ENCODE measurements at regions not wholly inside any gene's neighbourhood (a gene's known extent, or its start where the extent isn't known, plus 50 kb on each side); places are given as distances from the start of the nearest gene placed in this dataset.

DNA sequence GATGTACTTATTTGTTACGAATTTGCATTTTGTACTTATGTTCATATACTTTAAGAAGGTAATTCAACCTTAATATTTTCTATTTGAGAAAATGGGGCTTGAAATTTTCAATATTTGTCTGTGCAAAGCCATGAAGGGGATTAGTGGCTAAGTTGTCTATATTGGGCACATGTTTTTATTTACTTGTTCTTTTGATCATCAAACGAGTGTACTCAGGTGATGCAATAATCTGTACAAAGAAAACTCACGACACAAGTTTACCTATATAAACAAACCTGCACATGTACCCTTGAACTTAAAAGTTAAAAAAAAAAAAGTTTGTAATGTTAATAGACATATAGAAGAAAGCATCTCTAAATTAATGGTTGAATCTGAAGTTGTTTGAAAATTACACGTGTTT, 658.9 kb upstream of the SYT4 start:
- Histone ChIP-seq H3K9me3 (ENCODE audit: control insufficient read depth, low read length) (no peaks in the 10 kb centered on the region), H3K27me3 (ENCODE audit: control insufficient read depth, insufficient read depth, low read length) (no peaks in the 10 kb centered on the region), H3K4me3 (ENCODE audit: low read depth, low read length) (no peak overlapping the region), H3K4me1 (no peaks in the 10 kb centered on the region), H3K36me3 (ENCODE audit: control insufficient read depth, insufficient read depth, low read length) (no peaks in the 10 kb centered on the region), H2AFZ (no peak overlapping the region), H3K4me2 (ENCODE audit: low read length) (no peak overlapping the region), H3K27ac (no peak overlapping the region), H3K9ac (no peak overlapping the region), H3K79me2 (no peaks in the 10 kb centered on the region)
- no peak for TF ChIP-seq CTCF (IDR thresholded peaks at IDR 0.05)

DNA sequence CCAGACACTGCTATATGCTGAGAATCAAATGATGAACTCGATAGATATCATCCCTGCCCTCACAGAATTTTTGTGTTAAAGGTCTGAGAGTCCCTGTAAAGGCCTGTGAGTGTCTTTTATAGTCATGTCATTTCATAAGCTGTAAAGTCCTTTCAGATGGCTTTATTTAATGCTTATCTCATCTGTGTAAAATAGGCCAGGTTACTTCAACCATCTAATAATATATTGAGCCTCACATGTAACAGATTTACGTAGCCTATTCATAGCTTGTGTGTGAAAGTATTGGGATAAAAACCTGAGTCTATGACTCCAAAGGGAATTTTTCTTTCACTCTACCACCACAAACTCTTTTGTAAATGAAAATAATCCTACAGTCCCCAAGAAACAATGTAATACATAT, 672.0 kb upstream of the SYT4 start:
- H3K4me2 ChIP-seq (ENCODE audit: low read length): no peak overlapping the region
- H3K4me1 ChIP-seq: no peaks in the 10 kb centered on the region
- H3K27ac ChIP-seq: no peak overlapping the region
- no peak overlapping the region for H3K4me3 ChIP-seq (ENCODE audit: low read depth, low read length)
- H3K79me2 ChIP-seq: no peaks in the 10 kb centered on the region
- TF ChIP-seq CTCF (IDR thresholded peaks at IDR 0.05): no peak
- no peaks in the 10 kb centered on the region for H3K9me3 ChIP-seq (ENCODE audit: control insufficient read depth, low read length)
- no peak overlapping the region for H3K9ac ChIP-seq
- no peak overlapping the region for H2AFZ ChIP-seq
- H3K36me3 ChIP-seq (ENCODE audit: control insufficient read depth, insufficient read depth, low read length): no peaks in the 10 kb centered on the region
- no peaks in the 10 kb centered on the region for H3K27me3 ChIP-seq (ENCODE audit: control insufficient read depth, insufficient read depth, low read length)

DNA sequence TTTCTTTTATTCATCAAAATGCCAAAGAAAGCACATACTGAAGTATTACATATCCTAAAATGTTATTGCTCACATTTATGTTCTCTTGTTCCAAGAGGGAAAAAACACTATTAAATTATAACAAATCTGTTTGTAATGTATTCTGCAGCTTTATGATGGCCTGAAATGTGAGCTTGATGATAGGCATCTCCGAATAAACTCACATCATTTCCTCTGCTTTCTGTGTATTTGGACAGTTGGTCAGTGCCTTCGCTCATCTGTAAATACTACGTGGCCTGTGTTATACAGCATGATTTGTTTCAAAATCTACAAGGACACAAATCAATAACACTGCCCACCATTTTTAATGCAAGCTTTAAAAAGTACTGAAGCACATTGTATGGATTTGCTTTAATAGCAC, 672.8 kb upstream of the SYT4 start:
- H3K9me3 ChIP-seq (ENCODE audit: control insufficient read depth, low read length): no peaks in the 10 kb centered on the region
- no peaks in the 10 kb centered on the region for H3K4me1 ChIP-seq
- H3K27ac ChIP-seq: no peak overlapping the region
- no peak overlapping the region for H3K4me2 ChIP-seq (ENCODE audit: low read length)
- no peak overlapping the region for H3K4me3 ChIP-seq (ENCODE audit: low read depth, low read length)
- no peak overlapping the region for H2AFZ ChIP-seq
- H3K27me3 ChIP-seq (ENCODE audit: control insufficient read depth, insufficient read depth, low read length): no peaks in the 10 kb centered on the region
- no peak overlapping the region for H3K9ac ChIP-seq
- no peak for TF ChIP-seq CTCF (IDR thresholded peaks at IDR 0.05)
- no peaks in the 10 kb centered on the region for H3K36me3 ChIP-seq (ENCODE audit: control insufficient read depth, insufficient read depth, low read length)
- H3K79me2 ChIP-seq: no peaks in the 10 kb centered on the region

DNA sequence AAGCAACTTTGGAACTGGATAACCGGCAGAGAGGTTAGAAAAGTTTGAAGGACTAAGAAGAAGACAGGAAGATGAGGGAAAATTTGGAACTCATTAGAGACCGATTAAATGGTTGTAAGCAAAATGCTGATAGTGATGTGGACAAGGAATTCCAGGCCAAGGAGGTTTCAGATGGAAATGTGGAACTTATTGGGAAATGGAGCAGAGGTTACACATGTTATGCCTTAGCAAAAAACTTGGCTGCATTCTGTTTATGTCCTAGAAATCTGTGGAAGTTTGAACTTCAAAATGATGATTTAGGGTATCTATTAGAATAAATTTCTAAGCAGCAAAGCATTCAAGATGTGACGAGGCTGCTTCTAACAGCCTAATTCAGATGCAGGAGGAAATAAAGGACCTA, 675.1 kb upstream of the SYT4 start:
- H3K9me3 ChIP-seq (ENCODE audit: control insufficient read depth, low read length): no peaks in the 10 kb centered on the region
- no peak overlapping the region for H2AFZ ChIP-seq
- H3K4me3 ChIP-seq (ENCODE audit: low read depth, low read length): no peak overlapping the region
- no peaks in the 10 kb centered on the region for H3K4me1 ChIP-seq
- H3K9ac ChIP-seq: no peak overlapping the region
- TF ChIP-seq CTCF (IDR thresholded peaks at IDR 0.05): no peak
- H3K4me2 ChIP-seq (ENCODE audit: low read length): no peak overlapping the region
- no peaks in the 10 kb centered on the region for H3K27me3 ChIP-seq (ENCODE audit: control insufficient read depth, insufficient read depth, low read length)
- no peaks in the 10 kb centered on the region for H3K36me3 ChIP-seq (ENCODE audit: control insufficient read depth, insufficient read depth, low read length)
- no peak overlapping the region for H3K27ac ChIP-seq
- no peaks in the 10 kb centered on the region for H3K79me2 ChIP-seq

DNA sequence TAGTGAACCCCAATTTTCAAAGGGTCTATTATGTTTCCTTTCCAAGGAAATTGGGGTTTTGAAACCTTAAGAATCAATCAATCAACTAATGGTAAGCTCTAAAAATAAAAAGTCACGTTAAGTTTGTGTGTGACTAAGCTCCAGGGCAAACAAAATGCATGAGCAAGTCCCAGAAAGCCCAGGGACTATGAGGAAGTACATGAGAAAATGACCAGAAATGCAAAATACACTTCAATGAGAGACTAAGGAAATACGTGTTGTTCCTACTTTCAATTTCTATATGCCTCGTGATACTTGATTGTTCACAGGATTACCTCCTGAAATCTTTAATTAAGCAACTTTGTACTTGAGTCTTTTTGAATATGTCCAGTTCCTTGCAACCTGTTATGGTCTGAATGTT, 684.4 kb upstream of the SYT4 start:
- H3K27me3 ChIP-seq (ENCODE audit: control insufficient read depth, insufficient read depth, low read length): no peaks in the 10 kb centered on the region

More for the DNA sequence above, 684.4 kb upstream of the SYT4 start:
- Histone ChIP-seq H3K36me3 (ENCODE audit: control insufficient read depth, insufficient read depth, low read length) (no peaks in the 10 kb centered on the region), H3K4me3 (ENCODE audit: low read depth, low read length) (no peak overlapping the region), H3K4me2 (ENCODE audit: low read length) (no peak overlapping the region), H3K9me3 (ENCODE audit: control insufficient read depth, low read length) (no peaks in the 10 kb centered on the region), H3K79me2 (no peaks in the 10 kb centered on the region), H2AFZ (no peak overlapping the region), H3K27ac (no peak overlapping the region), H3K9ac (no peak overlapping the region), H3K4me1 (no peaks in the 10 kb centered on the region)
- TF ChIP-seq CTCF (IDR thresholded peaks at IDR 0.05): no peak
